GM04504 (cell line): ENCODE measurements at regions not wholly inside any gene's neighbourhood (a gene's known extent, or its start where the extent isn't known, plus 50 kb on each side); places are given as distances from the start of the nearest gene placed in this dataset.

Experiments
- DNase-seq: peaks from one replicate; pipeline ENCODE4 v3.0.0-alpha.2; 2012; ENCODE audit warnings: low read depth

GRCh38 chr5:52684051-52684450, 103.7 kb upstream of the ITGA1 start:
- DNase-seq: no peak

- DNase-seq: no peak
These were observed 102.2 kb upstream of the ITGA1 start for GRCh38 chr5:52685566-52685965.

- DNase-seq: no peak
These were observed 101.7 kb upstream of the ITGA1 start for GRCh38 chr5:52685971-52686370.

- DNase-seq: no peak
These were observed 97.4 kb upstream of the ITGA1 start for GRCh38 chr5:52690236-52690768.

GRCh38 chr5:52692039-52692438, 95.7 kb upstream of the ITGA1 start:
- DNase-seq: no peak

- DNase-seq: no peak
These were observed 95.1 kb upstream of the ITGA1 start for GRCh38 chr5:52692606-52693005.

- DNase-seq: no peak
These were observed 94.4 kb upstream of the ITGA1 start for GRCh38 chr5:52693280-52693679.

GRCh38 chr5:52693836-52694235, 93.9 kb upstream of the ITGA1 start:
- no peak for DNase-seq

GRCh38 chr5:52694648-52695047, 93.1 kb upstream of the ITGA1 start:
- no peak for DNase-seq

- no peak for DNase-seq
These were observed 84.8 kb upstream of the ITGA1 start for GRCh38 chr5:52702877-52703276.

GRCh38 chr5:52703321-52703720, 84.4 kb upstream of the ITGA1 start:
- DNase-seq: no peak

- no peak for DNase-seq
These were observed 82.0 kb upstream of the ITGA1 start for GRCh38 chr5:52705720-52706119.

GRCh38 chr5:52706775-52707174, 80.9 kb upstream of the ITGA1 start:
- DNase-seq: no peak

GRCh38 chr5:52707616-52708015, 80.1 kb upstream of the ITGA1 start:
- DNase-seq: no peak

GRCh38 chr5:52708463-52708862, 79.3 kb upstream of the ITGA1 start:
- no peak for DNase-seq

- DNase-seq: no peak
These were observed 78.4 kb upstream of the ITGA1 start for GRCh38 chr5:52709167-52709925.

GRCh38 chr5:52710310-52710971, 77.3 kb upstream of the ITGA1 start:
- no peak for DNase-seq

GRCh38 chr5:52710972-52711596, 76.6 kb upstream of the ITGA1 start:
- DNase-seq: no peak

GRCh38 chr5:52712354-52712753, 75.4 kb upstream of the ITGA1 start:
- no peak for DNase-seq

- no peak for DNase-seq
These were observed 62.5 kb upstream of the ITGA1 start for GRCh38 chr5:52725065-52725746.

GRCh38 chr5:52725808-52726207, 61.9 kb upstream of the ITGA1 start:
- no peak for DNase-seq

GRCh38 chr5:52727020-52727419, 60.7 kb upstream of the ITGA1 start:
- no peak for DNase-seq
